Right lobe of liver (tissue), 4 donors: ENCODE measurements at regions not wholly inside any gene's neighbourhood (a gene's known extent, or its start where the extent isn't known, plus 50 kb on each side); places are given as distances from the start of the nearest gene placed in this dataset.

Experiments used
- POLR2A ChIP-seq: fragments of 450-650 bp; IDR thresholded peaks from one replicate; pipeline ENCODE4 v1.6.1; 2017; ENCODE audit warnings: antibody characterized with exemption, mild to moderate bottlenecking
- TF ChIP-seq, protein P1 (sequence below), 4 donors: fragments of 200-600 bp in 3 of 4; fragments of 450-650 bp in 1 of 4; IDR thresholded peaks; one replicate each; pipeline versions ENCODE4 v1.5.1 to v1.8.0; 2016 to 2022; ENCODE audit warnings: antibody characterized with exemption in 4 of 4, mild to moderate bottlenecking in 2 of 4
- donor health status: DM: no; HTN: no; CAD: no.
- donor health status: DM: no; HTN: no; CAD: no.
- donor health status: DM: no; HTN: yes; CAD: no.

DNA sequence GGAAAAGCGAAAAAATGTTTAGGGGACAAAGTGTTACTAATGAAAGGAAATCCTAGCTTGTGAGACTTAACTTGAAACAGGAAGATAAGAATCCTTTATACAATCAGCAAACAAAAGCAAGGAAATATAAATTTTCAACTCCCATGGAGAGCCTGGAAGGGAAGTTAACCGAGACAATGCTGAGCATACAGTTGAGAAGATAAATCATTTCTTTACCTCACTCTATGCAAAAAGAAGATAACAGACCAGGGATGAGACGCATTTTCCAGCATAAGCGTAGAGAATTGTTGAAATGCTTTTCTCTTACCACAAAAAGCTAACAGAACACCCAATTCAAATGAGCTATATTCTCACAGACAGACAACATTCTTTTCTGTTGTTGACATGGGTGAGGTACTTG is 309.6 kb downstream of the CWC27 start:
- TF ChIP-seq, protein P1, sequence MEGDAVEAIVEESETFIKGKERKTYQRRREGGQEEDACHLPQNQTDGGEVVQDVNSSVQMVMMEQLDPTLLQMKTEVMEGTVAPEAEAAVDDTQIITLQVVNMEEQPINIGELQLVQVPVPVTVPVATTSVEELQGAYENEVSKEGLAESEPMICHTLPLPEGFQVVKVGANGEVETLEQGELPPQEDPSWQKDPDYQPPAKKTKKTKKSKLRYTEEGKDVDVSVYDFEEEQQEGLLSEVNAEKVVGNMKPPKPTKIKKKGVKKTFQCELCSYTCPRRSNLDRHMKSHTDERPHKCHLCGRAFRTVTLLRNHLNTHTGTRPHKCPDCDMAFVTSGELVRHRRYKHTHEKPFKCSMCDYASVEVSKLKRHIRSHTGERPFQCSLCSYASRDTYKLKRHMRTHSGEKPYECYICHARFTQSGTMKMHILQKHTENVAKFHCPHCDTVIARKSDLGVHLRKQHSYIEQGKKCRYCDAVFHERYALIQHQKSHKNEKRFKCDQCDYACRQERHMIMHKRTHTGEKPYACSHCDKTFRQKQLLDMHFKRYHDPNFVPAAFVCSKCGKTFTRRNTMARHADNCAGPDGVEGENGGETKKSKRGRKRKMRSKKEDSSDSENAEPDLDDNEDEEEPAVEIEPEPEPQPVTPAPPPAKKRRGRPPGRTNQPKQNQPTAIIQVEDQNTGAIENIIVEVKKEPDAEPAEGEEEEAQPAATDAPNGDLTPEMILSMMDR (IDR thresholded peaks at IDR 0.05), result no peak
- TF ChIP-seq POLR2A, result no peak
